ENCODE measurements at regions not wholly inside any gene's neighbourhood (a gene's known extent, or its start where the extent isn't known, plus 50 kb on each side); places are given as distances from the start of the nearest gene placed in this dataset.

DNA sequence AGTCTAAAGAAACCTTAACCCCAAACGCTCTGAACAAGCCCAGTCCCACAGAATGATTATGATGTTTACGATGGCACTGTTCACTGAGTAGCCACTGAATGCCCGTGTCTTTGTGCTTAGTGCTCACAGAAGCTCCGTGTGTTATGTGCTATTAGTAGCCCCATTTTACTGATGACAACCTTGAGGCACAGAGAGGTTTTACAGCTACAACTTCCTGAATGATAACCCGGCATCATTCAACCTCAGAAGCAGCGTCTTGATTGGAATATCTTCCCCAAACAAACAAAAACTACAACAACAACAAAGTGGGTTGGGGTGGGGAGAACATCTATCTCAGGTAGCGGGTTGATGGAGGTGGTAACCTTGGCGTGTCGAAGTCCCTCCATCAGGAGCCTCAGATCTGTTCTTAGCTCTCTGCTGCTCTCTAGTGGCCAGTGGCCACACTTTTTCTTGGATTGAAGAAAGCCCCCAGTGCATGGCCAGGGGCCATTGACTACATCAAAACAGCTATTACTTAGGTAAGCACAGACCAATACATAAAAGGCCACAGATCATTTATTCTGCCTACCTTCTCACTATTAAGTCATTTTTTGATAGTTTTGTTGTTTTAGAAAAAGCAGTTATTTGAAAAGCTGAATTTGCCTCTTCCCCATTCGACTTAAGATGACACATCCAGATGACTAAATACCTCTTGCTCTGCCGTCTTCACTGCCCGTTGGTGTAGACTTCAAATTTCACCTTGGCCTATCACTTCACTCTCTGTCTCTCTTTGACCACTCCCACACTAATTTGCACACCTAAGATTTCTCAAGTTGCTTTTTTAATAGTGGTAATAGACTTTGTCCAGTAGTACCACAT is 376.9 kb downstream of the GALC start:
- TF ChIP-seq CTCF (IDR thresholded peaks at IDR 0.05) (peak; percentile 44 to 79 (median 69)), POLR2A (IDR thresholded peaks at IDR 0.05) (no peak)

Data from body of pancreas (tissue), 4 donors.